ENCODE measurements at regions not wholly inside any gene's neighbourhood (a gene's known extent, or its start where the extent isn't known, plus 50 kb on each side); places are given as distances from the start of the nearest gene placed in this dataset.

DNA sequence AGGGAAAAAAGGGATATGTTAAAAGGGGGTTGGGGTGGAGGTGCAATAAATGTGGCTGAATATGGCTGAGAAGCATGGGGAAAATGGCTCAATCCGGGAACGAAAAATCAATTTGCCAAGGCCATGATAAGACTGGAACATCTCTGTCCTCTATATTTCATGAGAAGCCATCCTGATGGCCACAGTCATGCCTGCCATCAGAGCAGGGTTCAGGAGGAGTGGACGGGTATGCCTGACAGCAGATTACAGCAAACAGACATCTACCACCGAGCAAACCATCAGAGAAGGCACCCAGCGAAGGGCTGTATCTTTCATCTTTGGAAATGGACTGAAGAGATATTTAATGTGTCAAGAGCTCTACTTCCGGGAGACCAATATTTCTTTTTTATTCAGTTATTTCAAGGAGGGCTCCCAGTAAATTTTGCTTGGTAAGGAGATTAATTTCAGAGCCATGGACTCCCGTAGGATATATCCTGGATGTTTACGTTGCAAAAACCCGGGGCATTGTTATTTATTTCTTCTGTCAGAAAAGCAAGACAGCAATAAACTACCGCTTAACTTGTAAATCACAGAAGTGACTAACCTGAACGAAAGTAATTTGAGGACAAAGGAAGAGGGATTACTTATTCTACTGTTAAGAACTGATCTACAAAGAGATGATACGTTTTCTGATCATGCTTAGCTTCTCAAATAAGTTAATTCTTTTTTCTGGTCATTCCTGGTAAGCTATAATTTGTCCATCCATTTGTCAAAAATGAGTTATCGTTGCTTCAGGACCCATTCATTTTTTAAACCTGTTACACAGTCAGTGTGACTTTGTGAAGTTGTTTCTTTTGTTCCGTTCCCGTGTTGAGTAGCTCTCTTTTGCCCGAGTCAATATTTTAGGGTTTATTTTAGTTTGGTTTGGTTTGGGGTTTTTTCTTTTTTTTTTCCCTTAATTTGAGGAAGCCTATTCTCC, 80.6 kb upstream of the CHD2 start (continued):
- TF ChIP-seq, protein P1, sequence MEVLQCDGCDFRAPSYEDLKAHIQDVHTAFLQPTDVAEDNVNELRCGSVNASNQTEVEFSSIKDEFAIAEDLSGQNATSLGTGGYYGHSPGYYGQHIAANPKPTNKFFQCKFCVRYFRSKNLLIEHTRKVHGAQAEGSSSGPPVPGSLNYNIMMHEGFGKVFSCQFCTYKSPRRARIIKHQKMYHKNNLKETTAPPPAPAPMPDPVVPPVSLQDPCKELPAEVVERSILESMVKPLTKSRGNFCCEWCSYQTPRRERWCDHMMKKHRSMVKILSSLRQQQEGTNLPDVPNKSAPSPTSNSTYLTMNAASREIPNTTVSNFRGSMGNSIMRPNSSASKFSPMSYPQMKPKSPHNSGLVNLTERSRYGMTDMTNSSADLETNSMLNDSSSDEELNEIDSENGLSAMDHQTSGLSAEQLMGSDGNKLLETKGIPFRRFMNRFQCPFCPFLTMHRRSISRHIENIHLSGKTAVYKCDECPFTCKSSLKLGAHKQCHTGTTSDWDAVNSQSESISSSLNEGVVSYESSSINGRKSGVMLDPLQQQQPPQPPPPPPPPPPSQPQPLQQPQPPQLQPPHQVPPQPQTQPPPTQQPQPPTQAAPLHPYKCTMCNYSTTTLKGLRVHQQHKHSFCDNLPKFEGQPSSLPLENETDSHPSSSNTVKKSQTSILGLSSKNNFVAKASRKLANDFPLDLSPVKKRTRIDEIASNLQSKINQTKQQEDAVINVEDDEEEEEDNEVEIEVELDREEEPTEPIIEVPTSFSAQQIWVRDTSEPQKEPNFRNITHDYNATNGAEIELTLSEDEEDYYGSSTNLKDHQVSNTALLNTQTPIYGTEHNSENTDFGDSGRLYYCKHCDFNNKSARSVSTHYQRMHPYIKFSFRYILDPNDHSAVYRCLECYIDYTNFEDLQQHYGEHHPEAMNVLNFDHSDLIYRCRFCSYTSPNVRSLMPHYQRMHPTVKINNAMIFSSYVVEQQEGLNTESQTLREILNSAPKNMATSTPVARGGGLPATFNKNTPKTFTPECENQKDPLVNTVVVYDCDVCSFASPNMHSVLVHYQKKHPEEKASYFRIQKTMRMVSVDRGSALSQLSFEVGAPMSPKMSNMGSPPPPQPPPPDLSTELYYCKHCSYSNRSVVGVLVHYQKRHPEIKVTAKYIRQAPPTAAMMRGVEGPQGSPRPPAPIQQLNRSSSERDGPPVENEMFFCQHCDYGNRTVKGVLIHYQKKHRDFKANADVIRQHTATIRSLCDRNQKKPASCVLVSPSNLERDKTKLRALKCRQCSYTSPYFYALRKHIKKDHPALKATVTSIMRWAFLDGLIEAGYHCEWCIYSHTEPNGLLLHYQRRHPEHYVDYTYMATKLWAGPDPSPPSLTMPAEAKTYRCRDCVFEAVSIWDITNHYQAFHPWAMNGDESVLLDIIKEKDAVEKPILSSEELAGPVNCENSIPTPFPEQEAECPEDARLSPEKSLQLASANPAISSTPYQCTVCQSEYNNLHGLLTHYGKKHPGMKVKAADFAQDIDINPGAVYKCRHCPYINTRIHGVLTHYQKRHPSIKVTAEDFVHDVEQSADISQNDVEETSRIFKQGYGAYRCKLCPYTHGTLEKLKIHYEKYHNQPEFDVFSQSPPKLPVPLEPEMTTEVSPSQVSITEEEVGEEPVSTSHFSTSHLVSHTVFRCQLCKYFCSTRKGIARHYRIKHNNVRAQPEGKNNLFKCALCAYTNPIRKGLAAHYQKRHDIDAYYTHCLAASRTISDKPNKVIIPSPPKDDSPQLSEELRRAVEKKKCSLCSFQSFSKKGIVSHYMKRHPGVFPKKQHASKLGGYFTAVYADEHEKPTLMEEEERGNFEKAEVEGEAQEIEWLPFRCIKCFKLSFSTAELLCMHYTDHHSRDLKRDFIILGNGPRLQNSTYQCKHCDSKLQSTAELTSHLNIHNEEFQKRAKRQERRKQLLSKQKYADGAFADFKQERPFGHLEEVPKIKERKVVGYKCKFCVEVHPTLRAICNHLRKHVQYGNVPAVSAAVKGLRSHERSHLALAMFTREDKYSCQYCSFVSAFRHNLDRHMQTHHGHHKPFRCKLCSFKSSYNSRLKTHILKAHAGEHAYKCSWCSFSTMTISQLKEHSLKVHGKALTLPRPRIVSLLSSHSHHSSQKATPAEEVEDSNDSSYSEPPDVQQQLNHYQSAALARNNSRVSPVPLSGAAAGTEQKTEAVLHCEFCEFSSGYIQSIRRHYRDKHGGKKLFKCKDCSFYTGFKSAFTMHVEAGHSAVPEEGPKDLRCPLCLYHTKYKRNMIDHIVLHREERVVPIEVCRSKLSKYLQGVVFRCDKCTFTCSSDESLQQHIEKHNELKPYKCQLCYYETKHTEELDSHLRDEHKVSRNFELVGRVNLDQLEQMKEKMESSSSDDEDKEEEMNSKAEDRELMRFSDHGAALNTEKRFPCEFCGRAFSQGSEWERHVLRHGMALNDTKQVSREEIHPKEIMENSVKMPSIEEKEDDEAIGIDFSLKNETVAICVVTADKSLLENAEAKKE (CRISPR knock-in tag; IDR thresholded peaks at IDR 0.05), result no peak

DNA sequence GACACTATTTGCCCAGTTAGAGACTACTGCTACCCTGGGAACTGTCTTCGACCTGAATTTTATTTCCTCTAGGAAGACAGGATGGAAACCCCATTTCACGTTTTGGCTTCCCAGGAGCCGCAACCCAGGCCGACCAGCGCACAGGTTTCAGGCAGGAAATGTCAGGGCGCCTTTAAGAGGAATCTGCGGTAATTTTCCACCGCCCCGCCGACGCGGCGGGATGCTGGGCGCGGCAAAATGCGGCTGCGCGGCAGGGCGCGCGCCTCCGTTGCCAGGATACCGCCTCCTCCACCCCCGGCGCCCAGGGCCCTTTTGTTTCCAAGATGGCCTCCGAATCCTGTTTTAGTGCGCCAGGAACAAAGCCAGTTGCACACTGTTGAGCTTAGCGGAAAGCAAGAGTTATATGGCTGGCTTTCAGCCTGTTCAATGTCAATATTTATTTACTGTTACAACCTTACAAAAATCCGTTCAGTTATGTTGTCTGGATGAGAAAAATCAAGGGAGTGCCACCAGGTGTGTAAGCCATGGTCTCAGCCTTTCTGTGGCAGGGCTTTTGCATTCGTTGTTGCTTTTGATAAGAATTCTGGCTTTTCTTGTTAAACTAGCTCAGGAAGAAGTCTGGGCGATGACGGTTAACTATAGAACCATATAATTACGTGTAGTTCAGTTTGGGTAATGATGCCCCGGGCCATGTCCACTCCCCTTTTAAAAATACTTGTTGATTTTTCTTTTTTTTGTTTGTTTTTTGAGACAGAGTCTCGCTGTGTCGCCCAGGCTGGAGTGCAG, 79.7 kb upstream of the CHD2 start:
- peak overlapping the region; percentile 46 for H3K4me3 ChIP-seq
- Mint-ChIP-seq H3K9me3 (no peaks in the 10 kb centered on the region), H3K36me3 (ENCODE audit: low read depth) (no peaks in the 10 kb centered on the region), H3K4me1 (peaks cover 67% of the 10 kb centered on the region), H3K27ac (peak overlapping the region; percentile 96), H3K4me3 (peak overlapping the region; percentile 71), H3K27me3 (ENCODE audit: insufficient read depth, low read depth, poor library complexity) (peaks cover 17% of the 10 kb centered on the region)
- peaks cover 8% of the 10 kb centered on the region; the same call in 1 of the 2 replicates for H3F3A ChIP-seq (replicated peaks; ENCODE audit: low read depth)
- peaks cover 64% of the 10 kb centered on the region for H3K4me1 ChIP-seq (ENCODE audit: insufficient read depth)
- H3K4me2 ChIP-seq, result peak overlapping the region; percentile 72
- TF ChIP-seq POLR2AphosphoS5 (IDR thresholded peaks at IDR 0.05; ENCODE audit: low read depth) (peak; percentile 44; the same call in 1 of the 2 replicates), ZNF331 (CRISPR knock-in tag; IDR thresholded peaks at IDR 0.05; ENCODE audit: low read depth) (no peak), EZH2 (IDR thresholded peaks at IDR 0.05; ENCODE audit: low read depth, unreplicated experiment) (no peak), CREB1 (CRISPR knock-in tag; IDR thresholded peaks at IDR 0.05; ENCODE audit: low read depth) (0 out of 2 replicates have a peak, but pooled peaks have one; percentile 8), ZNF114 (CRISPR knock-in tag; IDR thresholded peaks at IDR 0.05) (no peak), NANOG (IDR thresholded peaks at IDR 0.05; ENCODE audit: borderline replicate concordance) (no peak)
- peaks cover 12% of the 10 kb centered on the region; the same call in 1 of the 2 replicates for H3K27me3 ChIP-seq (ENCODE audit: insufficient read depth)
- H3K79me2 ChIP-seq (replicated peaks; ENCODE audit: insufficient read depth), result no peaks in the 10 kb centered on the region
- no peaks in the 10 kb centered on the region for H3K36me3 ChIP-seq (ENCODE audit: insufficient read depth)
- H3K9me2 ChIP-seq (ENCODE audit: insufficient read depth), result no peaks in the 10 kb centered on the region
- peak overlapping the region; percentile 9; the same call in 1 of the 2 replicates for H2AFZ ChIP-seq
- ATAC-seq, result peak; percentile 76
- peak overlapping the region; percentile 85 for H3K27ac ChIP-seq (ENCODE audit: low read depth)
- no peaks in the 10 kb centered on the region for H4K20me1 ChIP-seq (replicated peaks; ENCODE audit: insufficient read depth)
- DNase-seq (ENCODE audit: low spot score), result peak; percentile 97

Measured in GM23338 (cell line).